H1 (cell line): ENCODE measurements at regions not wholly inside any gene's neighbourhood (a gene's known extent, or its start where the extent isn't known, plus 50 kb on each side); places are given as distances from the start of the nearest gene placed in this dataset.

Experiments used
- CTCF ChIA-PET: fragments of 300-600 bp; sonication (Branson Sonifier 250); formaldehyde crosslinking; loops from one replicate; lab custom pipeline; 2021; ENCODE audit not compliant: partially characterized antibody; lab: Charles Lee
- POLR2A ChIA-PET: fragments of 300-600 bp; sonication (Branson Sonifier 250); formaldehyde crosslinking; loops from one replicate; lab custom pipeline; 2021; ENCODE audit warnings: inconsistent platforms; ENCODE audit not compliant: partially characterized antibody; lab: Charles Lee
- DNase-seq, 2 experiments: peaks; one replicate each; pipeline versions ENCODE4 v3.0.0 to v3.0.0-alpha.2; 2010 to 2022; ENCODE audit warnings: low spot score in 2 of 2, low read depth in 1 of 2, mixed read lengths in 1 of 2
- FAIRE-seq: peaks from 2 replicates; lab custom pipeline; 2011; peaks lifted over from hg19 to GRCh38; lab: Jason Lieb, UNC
- H2AFZ ChIP-seq: 2 replicates; pipeline ENCODE4 v1.8.1; 2012; ENCODE audit warnings: low read length, inconsistent platforms
- H2AK5ac ChIP-seq: 2 replicates; pipeline ENCODE4 v1.6.1; 2013; ENCODE audit warnings: low read depth, low read length
- H2BK120ac ChIP-seq: replicated peaks from 2 replicates; pipeline ENCODE3; 2013; ENCODE audit warnings: low read depth, low read length, inconsistent platforms
- H2BK12ac ChIP-seq: 2 replicates; pipeline ENCODE4 v1.6.1; 2013; ENCODE audit warnings: low read depth, low read length
- H2BK15ac ChIP-seq: 2 replicates; pipeline ENCODE4 v1.6.1; 2013; ENCODE audit warnings: low read length
- H2BK20ac ChIP-seq: 2 replicates; pipeline ENCODE4 v1.6.1; 2013; ENCODE audit warnings: low read length
- H2BK5ac ChIP-seq: 2 replicates; pipeline ENCODE4 v1.6.1; 2013; ENCODE audit warnings: low read depth, low read length
- H3K14ac ChIP-seq: 2 replicates; pipeline ENCODE4 v1.6.1; 2013; ENCODE audit warnings: inconsistent platforms; ENCODE audit not compliant: insufficient read length
- H3K18ac ChIP-seq: 2 replicates; pipeline ENCODE4 v1.6.1; 2013; ENCODE audit warnings: low read length; ENCODE audit errors: extremely low read depth
- H3K23ac ChIP-seq: 2 replicates; pipeline ENCODE4 v1.6.1; 2013; ENCODE audit warnings: inconsistent platforms; ENCODE audit not compliant: insufficient read length
- H3K23me2 ChIP-seq: 2 replicates; pipeline ENCODE4 v1.6.1; 2013; ENCODE audit warnings: low read depth, low read length
- H3K27ac ChIP-seq: 2 replicates; pipeline ENCODE4 v1.6.1; 2011; ENCODE audit warnings: low read depth, low read length, inconsistent platforms
- H3K27me3 ChIP-seq, 4 experiments: replicated peaks in 1 of 4; 1 replicate in 1 of 4; 2 replicates in 3 of 4; pipeline versions ENCODE4 v1.6.1 to v1.8.1; 2011 to 2013; ENCODE audit warnings: low read length in 3 of 4, mild to moderate bottlenecking in 3 of 4, inconsistent platforms in 2 of 4, mixed read lengths in 2 of 4, moderate library complexity in 1 of 4; ENCODE audit not compliant: control insufficient read depth in 3 of 4, insufficient read depth in 3 of 4; ENCODE audit errors: extremely low read depth in 1 of 4
- H3K36me3 ChIP-seq, 4 experiments: 2 replicates each; pipeline versions ENCODE4 v1.6.1 to v1.8.1; 2011 to 2013; ENCODE audit warnings: mild to moderate bottlenecking in 4 of 4, low read length in 3 of 4, moderate library complexity in 2 of 4, control low read depth in 1 of 4, inconsistent platforms in 1 of 4; ENCODE audit not compliant: insufficient read depth in 4 of 4, control insufficient read depth in 2 of 4
- H3K4ac ChIP-seq: replicated peaks from 2 replicates; pipeline ENCODE3; 2013; ENCODE audit warnings: low read length, low read depth, mixed read lengths, inconsistent platforms; ENCODE audit not compliant: insufficient read length
- H3K4me1 ChIP-seq, 4 experiments: replicated peaks in 1 of 4; 1 replicate in 1 of 4; 2 replicates in 3 of 4; pipeline versions ENCODE4 v1.6.1 to v1.8.1; 2011 to 2013; ENCODE audit warnings: low read length in 3 of 4, inconsistent platforms in 2 of 4, mixed read lengths in 1 of 4; ENCODE audit not compliant: insufficient read depth in 4 of 4, control insufficient read depth in 3 of 4
- H3K4me2 ChIP-seq, 2 experiments: 2 replicates each; pipeline versions ENCODE4 v1.6.1 to v1.8.1; 2011 to 2013; ENCODE audit warnings: low read depth in 2 of 2, low read length in 2 of 2, control low read depth in 1 of 2, inconsistent platforms in 1 of 2, mild to moderate bottlenecking in 1 of 2; ENCODE audit not compliant: insufficient read depth in 1 of 2
- H3K4me3 ChIP-seq, 4 experiments: fragments of 200-600, 300-600 bp in 1 of 4; sonication (generic), shearing (Covaris generic), sonication (Bioruptor Twin) in 1 of 4; 2 replicates each; pipeline versions ENCODE4 v1.5.1 to v1.8.1; 2011 to 2016; ENCODE audit warnings: low read length in 4 of 4, low read depth in 3 of 4, control low read depth in 2 of 4, inconsistent platforms in 2 of 4, mild to moderate bottlenecking in 2 of 4, mixed read lengths in 1 of 4, moderate library complexity in 1 of 4; ENCODE audit not compliant: insufficient read depth in 2 of 4; ENCODE audit errors: extremely low read depth in 1 of 4
- H3K56ac ChIP-seq: replicated peaks from 2 replicates; pipeline ENCODE3; 2013; ENCODE audit warnings: low read depth, mild to moderate bottlenecking, mixed read lengths, low read length, inconsistent platforms; ENCODE audit not compliant: insufficient read length
- H3K79me1 ChIP-seq: 2 replicates; pipeline ENCODE4 v1.6.1; 2013; ENCODE audit warnings: low read depth, low read length, control low read depth
- H3K79me2 ChIP-seq, 2 experiments: 2 replicates each; pipeline versions ENCODE4 v1.6.1 to v1.8.1; 2012 to 2013; ENCODE audit warnings: low read length in 2 of 2, mild to moderate bottlenecking in 2 of 2, inconsistent platforms in 1 of 2; ENCODE audit not compliant: insufficient read depth in 2 of 2, control insufficient read depth in 1 of 2
- H3K9ac ChIP-seq, 4 experiments: replicated peaks in 1 of 4; 1 replicate in 1 of 4; 2 replicates in 3 of 4; pipeline versions ENCODE4 v1.6.1 to v1.8.1; 2011 to 2013; ENCODE audit warnings: low read depth in 3 of 4, low read length in 3 of 4, control low read depth in 2 of 4, mild to moderate bottlenecking in 2 of 4, moderate library complexity in 2 of 4, inconsistent platforms in 1 of 4; ENCODE audit errors: extremely low read depth in 1 of 4
- H3K9me3 ChIP-seq, 2 experiments: 2 replicates each; pipeline versions ENCODE4 v1.6.1 to v1.8.1; 2012 to 2013; ENCODE audit warnings: mild to moderate bottlenecking in 2 of 2, moderate library complexity in 2 of 2, control low read depth in 1 of 2, inconsistent platforms in 1 of 2, low read depth in 1 of 2, low read length in 1 of 2, mixed read lengths in 1 of 2; ENCODE audit not compliant: insufficient read depth in 2 of 2
- H4K20me1 ChIP-seq, 2 experiments: replicated peaks in 1 of 2; 2 replicates each; pipeline versions ENCODE3 to v1.8.1; 2011 to 2013; ENCODE audit warnings: inconsistent platforms in 2 of 2, low read length in 2 of 2, mild to moderate bottlenecking in 1 of 2; ENCODE audit not compliant: insufficient read depth in 2 of 2, control insufficient read depth in 1 of 2
- H4K5ac ChIP-seq: 2 replicates; pipeline ENCODE4 v1.6.1; 2013; ENCODE audit warnings: low read length, low read depth, mixed read lengths, inconsistent platforms; ENCODE audit not compliant: insufficient read length
- H4K8ac ChIP-seq: 2 replicates; pipeline ENCODE4 v1.8.0; 2013; ENCODE audit warnings: mild to moderate bottlenecking, moderate library complexity, low read length, inconsistent platforms; ENCODE audit not compliant: insufficient read depth; ENCODE audit errors: extremely low read depth
- H4K91ac ChIP-seq: replicated peaks from 2 replicates; pipeline ENCODE3; 2013; ENCODE audit warnings: low read length, mixed read lengths, inconsistent platforms; ENCODE audit not compliant: insufficient read length
- ASH2L ChIP-seq: fragments of 200-600, 300-600 bp; sonication (generic); IDR thresholded peaks from one replicate; pipeline ENCODE4 v1.7.1; 2017; ENCODE audit warnings: low read length
- BACH1 ChIP-seq: IDR thresholded peaks from 2 replicates; pipeline ENCODE4 v1.6.1; 2012; ENCODE audit warnings: low read length, improper control_type of control experiment
- CBX5 ChIP-seq: fragments of 300-800, 300-1000 bp; sonication (generic); IDR thresholded peaks from 2 replicates; pipeline ENCODE4 v1.7.1; 2016; ENCODE audit warnings: antibody characterized with exemption, low read length, low read depth
- CEBPB ChIP-seq: IDR thresholded peaks from 2 replicates; pipeline ENCODE4 v1.6.1; 2012; ENCODE audit warnings: low read depth, low read length
- EZH2 ChIP-seq: fragments of 200-600 bp; sonication (generic); IDR thresholded peaks from 2 replicates; pipeline ENCODE4 v1.7.1; 2012; ENCODE audit warnings: low read depth, mild to moderate bottlenecking, moderate library complexity, low read length, inconsistent platforms; ENCODE audit not compliant: severe bottlenecking
- GTF2F1 ChIP-seq: IDR thresholded peaks from 2 replicates; pipeline ENCODE4 v1.6.1; 2012; ENCODE audit warnings: low read depth, low read length, improper control_type of control experiment, borderline replicate concordance
- JUN ChIP-seq: IDR thresholded peaks from 2 replicates; pipeline ENCODE4 v1.6.1; 2011; ENCODE audit warnings: low read depth, mild to moderate bottlenecking, improper control_type of control experiment, low read length
- KDM4A ChIP-seq: IDR thresholded peaks from one replicate; pipeline ENCODE4 v1.7.1; 2012; ENCODE audit warnings: low read depth, mild to moderate bottlenecking, moderate library complexity, low read length, inconsistent platforms; ENCODE audit not compliant: severe bottlenecking
- NANOG ChIP-seq: IDR thresholded peaks from 2 replicates; pipeline ENCODE4 v1.6.1; 2011; ENCODE audit warnings: low read length, low read depth, mild to moderate bottlenecking, inconsistent platforms; ENCODE audit not compliant: insufficient read depth, poor library complexity, severe bottlenecking
- NRF1 ChIP-seq: IDR thresholded peaks from 2 replicates; pipeline ENCODE4 v1.6.1; 2011; ENCODE audit warnings: mild to moderate bottlenecking, low read depth, low read length, improper control_type of control experiment
- POLR2A ChIP-seq, 2 experiments: IDR thresholded peaks; 1 replicate in 1 of 2; 2 replicates in 1 of 2; pipeline ENCODE4 v1.6.1; 2011; ENCODE audit warnings: low read depth in 2 of 2, low read length in 2 of 2, mild to moderate bottlenecking in 2 of 2; ENCODE audit errors: control extremely low read depth in 1 of 2
- POLR2AphosphoS5 ChIP-seq: IDR thresholded peaks from 2 replicates; pipeline ENCODE4 v1.6.1; 2011; ENCODE audit warnings: low read depth, low read length
- RFX5 ChIP-seq: IDR thresholded peaks from 2 replicates; pipeline ENCODE4 v1.6.1; 2011; ENCODE audit warnings: low read depth, low read length, improper control_type of control experiment, borderline replicate concordance
- SIN3A ChIP-seq, 2 experiments: IDR thresholded peaks in 1 of 2; conservative IDR thresholded peaks in 1 of 2; 2 replicates each; pipeline ENCODE4 v1.6.1; 2011 to 2012; ENCODE audit warnings: low read length in 2 of 2, improper control_type of control experiment in 1 of 2, low read depth in 1 of 2, mild to moderate bottlenecking in 1 of 2
- USF2 ChIP-seq: IDR thresholded peaks from 2 replicates; pipeline ENCODE4 v1.6.1; 2011; ENCODE audit warnings: low read length, improper control_type of control experiment
- WGBS, 2 experiments: shearing (Covaris generic) in 1 of 2; methylation state at CpG; one replicate each; pipeline versions ENCODE4 v1.1.6 to v1.1.7; 2013 to 2015; ENCODE audit warnings: low lambda C conversion rate in 2 of 2, mixed read lengths in 2 of 2, inconsistent platforms in 1 of 2, low coverage in 1 of 2, missing lambda C conversion rate in 1 of 2; ENCODE audit not compliant: insufficient replicate concordance in 2 of 2, insufficient coverage in 1 of 2, insufficient read length in 1 of 2; ENCODE audit errors: extremely low coverage in 1 of 2, missing lambda C conversion rate in 1 of 2; 5-methylcytosine and 5-hydroxymethylcytosine counted together

GRCh38 chr3:102069211-102069662, 219.9 kb downstream of the NFKBIZ start:
- WGBS, 2 experiments, result 89% methylated on average over 1 of the region's 1 CpG; no CpG with 5 or more reads in 1 of the 2 experiments
- Histone ChIP-seq H2BK120ac (no peak overlapping the region), H4K8ac (no peak overlapping the region), H3K9me3 (no peaks in the 10 kb centered on the region; a peak in 1 of 4 replicates), H3K27ac (no peak overlapping the region), H2BK15ac (no peak overlapping the region), H2AFZ (no peak overlapping the region), H3K79me1 (no peaks in the 10 kb centered on the region), H2BK12ac (no peak overlapping the region), H2BK20ac (no peak overlapping the region), H4K20me1 (no peaks in the 10 kb centered on the region), H3K4me2 (no peak overlapping the region), H3K18ac (no peak overlapping the region), H4K5ac (no peak overlapping the region), H2AK5ac (no peak overlapping the region), H3K56ac (no peak overlapping the region), H3K9ac (no peak overlapping the region), H3K23me2 (no peaks in the 10 kb centered on the region), H3K4ac (no peak overlapping the region), H3K4me1 (no peaks in the 10 kb centered on the region), H3K23ac (no peak overlapping the region), H3K4me3 (no peak overlapping the region), H3K27me3 (no peaks in the 10 kb centered on the region), H3K79me2 (no peaks in the 10 kb centered on the region), H3K14ac (no peak overlapping the region), H2BK5ac (no peak overlapping the region), H3K36me3 (no peaks in the 10 kb centered on the region), H4K91ac (no peak overlapping the region)
- no peak for DNase-seq
- ChIA-PET CTCF (no interaction called here), POLR2A (no interaction called here)
- FAIRE-seq, result no peak
- TF ChIP-seq SIN3A (conservative IDR thresholded peaks at IDR 0.05 in 1 of 2, IDR thresholded peaks at IDR 0.05 in 1 of 2; ENCODE audit: low read depth in 1 of 2, low read length in 2 of 2) (no peak), JUN (no peak), EZH2 (no peak), KDM4A (no peak), NRF1 (no peak), RFX5 (no peak), USF2 (no peak), NANOG (no peak), POLR2A (IDR thresholded peaks at IDR 0.05; ENCODE audit: control extremely low read depth in 1 of 2, low read depth in 2 of 2, low read length in 2 of 2) (no peak), POLR2AphosphoS5 (no peak), CBX5 (no peak), GTF2F1 (no peak), CEBPB (no peak), ASH2L (no peak), BACH1 (no peak)
